A673 (cell line): ENCODE measurements at regions not wholly inside any gene's neighbourhood (a gene's known extent, or its start where the extent isn't known, plus 50 kb on each side); places are given as distances from the start of the nearest gene placed in this dataset.

Experiments
- BruUV-seq: library from RNA; stranded (reverse); fragments of 400-500 nt; replicated peaks from 2 replicates; lab custom pipeline; 2021; lab: Mats Ljungman, UMichigan
- CTCF ChIA-PET: fragments of 300-600 bp; sonication (Branson Sonifier 250); formaldehyde crosslinking; loops from one replicate; lab custom pipeline; 2022; ENCODE audit warnings: antibody characterized with exemption; lab: Charles Lee
- POLR2A ChIA-PET: fragments of 300-600 bp; sonication (Branson Sonifier 250); formaldehyde crosslinking; loops from one replicate; lab custom pipeline; 2022; ENCODE audit warnings: antibody characterized with exemption; ENCODE audit not compliant: low non-redundant PET; lab: Charles Lee
- DNase-seq: peaks from one replicate; pipeline ENCODE4 v3.0.0-alpha.2; 2015; ENCODE audit warnings: low spot score
- H3K27ac ChIP-seq: fragments of 200-600 bp; sonication (generic); 2 replicates; pipeline ENCODE4 v1.5.1; 2016; ENCODE audit warnings: mixed run types, low read depth, mild to moderate bottlenecking, mixed read lengths, antibody characterized with exemption, low read length; ENCODE audit not compliant: poor library complexity, severe bottlenecking
- H3K27me3 ChIP-seq: fragments of 200-600 bp; sonication (generic); replicated peaks from 2 replicates; pipeline ENCODE4 v1.6.1; 2017; ENCODE audit warnings: mixed run types, low read depth, mild to moderate bottlenecking, mixed read lengths, antibody characterized with exemption, low read length; ENCODE audit not compliant: insufficient read depth, poor library complexity
- H3K36me3 ChIP-seq: fragments of 200-600 bp; sonication (generic); 2 replicates; pipeline ENCODE4 v1.6.1; 2016; ENCODE audit warnings: mixed run types, mild to moderate bottlenecking, mixed read lengths, antibody characterized with exemption, low read length; ENCODE audit not compliant: insufficient read depth, poor library complexity, severe bottlenecking
- H3K4me1 ChIP-seq: fragments of 200-600 bp; sonication (generic); 2 replicates; pipeline ENCODE4 v1.6.1; 2017; ENCODE audit warnings: mixed run types, mild to moderate bottlenecking, mixed read lengths, antibody characterized with exemption, low read length; ENCODE audit not compliant: insufficient read depth, poor library complexity, severe bottlenecking
- H3K4me3 ChIP-seq: fragments of 200-600 bp; sonication (generic); 2 replicates; pipeline ENCODE4 v1.5.1; 2016; ENCODE audit warnings: low read depth, mixed run types, mild to moderate bottlenecking, mixed read lengths, low read length; ENCODE audit not compliant: poor library complexity, severe bottlenecking
- H3K9me3 ChIP-seq: fragments of 200-600 bp; sonication (generic); 2 replicates; pipeline ENCODE4 v1.6.1; 2016; ENCODE audit warnings: mixed run types, low read depth, mild to moderate bottlenecking, mixed read lengths, antibody characterized with exemption, low read length; ENCODE audit not compliant: poor library complexity, severe bottlenecking
- EZH2 ChIP-seq: fragments of 200-600 bp; sonication (generic); IDR thresholded peaks from 2 replicates; pipeline ENCODE4 v1.6.1; 2017; ENCODE audit warnings: borderline replicate concordance, low read depth, mild to moderate bottlenecking, mixed read lengths, antibody characterized with exemption, low read length; ENCODE audit not compliant: poor library complexity, severe bottlenecking
- intact Hi-C: fragments of 100-400 bp; cut with micrococcal nuclease; formaldehyde crosslinking; loops from one replicate; pipeline ENCODE4 v1.10.0; 2022; ENCODE audit not compliant: unreplicated experiment
- TF ChIP-seq, protein P1 (sequence below): fragments of 300-800, 200-600 bp; sonication (generic); conservative IDR thresholded peaks from 2 replicates; pipeline ENCODE4 v1.5.1; 2017; ENCODE audit warnings: low read depth, mild to moderate bottlenecking, antibody characterized with exemption, low read length, moderate library complexity, mixed read lengths

DNA sequence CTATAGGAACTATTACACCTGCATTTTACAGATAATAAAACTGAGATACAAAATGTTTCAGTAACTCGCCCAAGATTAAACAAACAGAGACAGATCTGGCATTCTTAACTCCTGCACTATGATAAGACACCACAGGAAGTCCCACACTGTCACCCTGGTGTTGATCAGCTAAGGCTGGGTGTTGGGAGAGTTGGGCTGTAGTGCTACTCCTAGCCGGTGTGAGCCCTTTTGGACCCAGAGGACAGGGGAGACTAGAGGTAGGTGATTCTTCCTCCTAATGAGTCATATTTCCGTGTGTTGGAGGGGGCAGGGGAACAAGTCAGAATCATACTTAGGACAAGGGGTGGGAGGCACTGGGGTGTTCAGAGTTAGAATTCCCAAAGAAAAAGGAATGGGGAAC is 353.2 kb upstream of the TENM4 start:
- BruUV-seq, result no TSS peak
- Histone ChIP-seq H3K36me3 (no peaks in the 10 kb centered on the region), H3K4me3 (no peak overlapping the region), H3K4me1 (no peaks in the 10 kb centered on the region), H3K9me3 (no peaks in the 10 kb centered on the region), H3K27ac (no peak overlapping the region), H3K27me3 (no peaks in the 10 kb centered on the region)
- DNase-seq, result no peak
- ChIA-PET CTCF (no interaction called here), POLR2A (no interaction called here)
- TF ChIP-seq EZH2, result no peak
- TF ChIP-seq, protein P1, sequence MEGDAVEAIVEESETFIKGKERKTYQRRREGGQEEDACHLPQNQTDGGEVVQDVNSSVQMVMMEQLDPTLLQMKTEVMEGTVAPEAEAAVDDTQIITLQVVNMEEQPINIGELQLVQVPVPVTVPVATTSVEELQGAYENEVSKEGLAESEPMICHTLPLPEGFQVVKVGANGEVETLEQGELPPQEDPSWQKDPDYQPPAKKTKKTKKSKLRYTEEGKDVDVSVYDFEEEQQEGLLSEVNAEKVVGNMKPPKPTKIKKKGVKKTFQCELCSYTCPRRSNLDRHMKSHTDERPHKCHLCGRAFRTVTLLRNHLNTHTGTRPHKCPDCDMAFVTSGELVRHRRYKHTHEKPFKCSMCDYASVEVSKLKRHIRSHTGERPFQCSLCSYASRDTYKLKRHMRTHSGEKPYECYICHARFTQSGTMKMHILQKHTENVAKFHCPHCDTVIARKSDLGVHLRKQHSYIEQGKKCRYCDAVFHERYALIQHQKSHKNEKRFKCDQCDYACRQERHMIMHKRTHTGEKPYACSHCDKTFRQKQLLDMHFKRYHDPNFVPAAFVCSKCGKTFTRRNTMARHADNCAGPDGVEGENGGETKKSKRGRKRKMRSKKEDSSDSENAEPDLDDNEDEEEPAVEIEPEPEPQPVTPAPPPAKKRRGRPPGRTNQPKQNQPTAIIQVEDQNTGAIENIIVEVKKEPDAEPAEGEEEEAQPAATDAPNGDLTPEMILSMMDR, result no peak
- intact Hi-C loops, result no loop called here

GRCh38 chr11:79786961-79787360 is 346.1 kb upstream of the TENM4 start:
- Histone ChIP-seq H3K9me3 (no peaks in the 10 kb centered on the region), H3K36me3 (no peaks in the 10 kb centered on the region), H3K4me1 (no peaks in the 10 kb centered on the region), H3K27me3 (no peaks in the 10 kb centered on the region), H3K4me3 (no peak overlapping the region), H3K27ac (no peak overlapping the region)
- no peak for DNase-seq
- TF ChIP-seq, protein P1, result no peak
- no peak for TF ChIP-seq EZH2
- ChIA-PET POLR2A (no interaction called here), CTCF (no interaction called here)
- intact Hi-C loops, result no loop called here
- BruUV-seq, result no TSS peak

DNA sequence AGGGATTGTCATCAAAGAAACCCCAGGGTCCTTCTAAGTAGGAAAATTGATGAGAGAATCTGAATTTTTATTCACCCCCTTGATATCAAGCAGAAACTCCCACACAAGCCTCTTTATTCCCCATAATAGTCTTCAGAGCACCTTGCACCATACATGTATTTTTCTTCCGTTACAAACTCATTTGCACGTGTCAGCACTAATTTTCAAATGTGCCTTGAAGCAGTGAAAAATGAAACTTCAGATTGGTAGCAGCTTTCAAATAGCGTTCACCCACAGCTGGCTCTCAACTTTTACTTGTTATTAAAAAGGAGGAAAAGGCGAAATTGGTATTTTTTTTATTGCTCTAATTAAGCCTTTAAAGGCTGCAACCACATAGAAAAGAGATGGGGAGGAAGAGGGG is 343.0 kb upstream of the TENM4 start:
- H3K27ac ChIP-seq, result no peak overlapping the region
- CTCF ChIA-PET, result no interaction called here
- H3K27me3 ChIP-seq, result no peaks in the 10 kb centered on the region
- no peaks in the 10 kb centered on the region for H3K36me3 ChIP-seq
- H3K4me1 ChIP-seq, result no peaks in the 10 kb centered on the region
- no peak overlapping the region for H3K4me3 ChIP-seq
- DNase-seq, result no peak
- H3K9me3 ChIP-seq, result no peaks in the 10 kb centered on the region
- TF ChIP-seq EZH2, result no peak
- TF ChIP-seq, protein P1, result no peak
- no TSS peak for BruUV-seq
- POLR2A ChIA-PET, result no interaction called here
- intact Hi-C loops, result no loop called here
